Aorta (tissue), 5 donors: ENCODE measurements at regions not wholly inside any gene's neighbourhood (a gene's known extent, or its start where the extent isn't known, plus 50 kb on each side); places are given as distances from the start of the nearest gene placed in this dataset.

Experiments used
- ATAC-seq: fragments of 200-7000 bp; cut with Tn5 transposase; one replicate; pipeline ENCODE4 v1.9.1; 2022; ENCODE audit warnings: moderate library complexity; ENCODE audit not compliant: low FRiP score
- DNase-seq, 2 donors: peaks; one replicate each; pipeline ENCODE4 v3.0.0-alpha.2; 2020
- H3K27ac ChIP-seq, 2 donors: one replicate each; pipeline ENCODE4 v1.5.1; 2013; ENCODE audit warnings: low read length in 2 of 2, mild to moderate bottlenecking in 2 of 2, moderate library complexity in 2 of 2, control low read depth in 1 of 2, inconsistent platforms in 1 of 2, low read depth in 1 of 2
- H3K27me3 ChIP-seq, 2 donors: one replicate each; pipeline ENCODE4 v1.6.1; 2013; ENCODE audit warnings: control low read depth in 1 of 2, low read length in 1 of 2, mild to moderate bottlenecking in 1 of 2, moderate library complexity in 1 of 2; ENCODE audit not compliant: insufficient read depth in 2 of 2, control insufficient read depth in 1 of 2
- H3K36me3 ChIP-seq, 2 donors: one replicate each; pipeline ENCODE4 v1.6.1; 2013; ENCODE audit warnings: control low read depth in 1 of 2, low read length in 1 of 2, mild to moderate bottlenecking in 1 of 2; ENCODE audit not compliant: insufficient read depth in 2 of 2, control insufficient read depth in 1 of 2
- H3K4me1 ChIP-seq, 2 donors: one replicate each; pipeline ENCODE4 v1.6.1; 2013; ENCODE audit warnings: low read length in 2 of 2, control low read depth in 1 of 2, mild to moderate bottlenecking in 1 of 2, moderate library complexity in 1 of 2; ENCODE audit not compliant: insufficient read depth in 2 of 2, control insufficient read depth in 1 of 2
- H3K4me3 ChIP-seq, 2 donors: one replicate each; pipeline ENCODE4 v1.5.1; 2013; ENCODE audit warnings: low read length in 2 of 2, control low read depth in 1 of 2, mild to moderate bottlenecking in 1 of 2
- H3K9me3 ChIP-seq: one replicate; pipeline ENCODE4 v1.6.1; 2013; ENCODE audit warnings: mild to moderate bottlenecking, low read length; ENCODE audit not compliant: control insufficient read depth
- WGBS, 2 donors: extraction: QIAGEN DNeasy Blood & Tissue Kit; methylation state at CpG; one replicate each; pipeline ENCODE4 v1.1.7; 2013; 5-methylcytosine and 5-hydroxymethylcytosine counted together
- intact Hi-C, 2 donors: fragments of 100-400 bp; cut with DNase I; formaldehyde crosslinking; loops; one replicate each; pipeline versions ENCODE4 v1.14.2 to v1.15.0; 2022
- donor health status: healthy with polysubstance abuse.
- donor health status: Bipolar disorder and iron deficiency.
- donor health status: DM: no; HTN: no; CAD: no.
- donor health status: DM: no; HTN: no; CAD: no.
- donor health status: DM: yes; HTN: yes; CAD: no.

GRCh38 chr6:164000276-164000675, 585.8 kb downstream of the QKI start:
- 87 to 88% methylated on average over 4 of the region's 4 CpGs for WGBS, 2 donors
- no peaks in the 10 kb centered on the region for H3K36me3 ChIP-seq
- intact Hi-C loops = no loop called here
- H3K4me3 ChIP-seq = no peak overlapping the region
- H3K27me3 ChIP-seq = no peaks in the 10 kb centered on the region
- no peak overlapping the region for H3K27ac ChIP-seq
- H3K9me3 ChIP-seq = no peaks in the 10 kb centered on the region
- no peaks in the 10 kb centered on the region for H3K4me1 ChIP-seq
- ATAC-seq (no peak), DNase-seq (no peak)

- H3K27me3 ChIP-seq = no peaks in the 10 kb centered on the region
- H3K9me3 ChIP-seq = no peaks in the 10 kb centered on the region
- H3K4me3 ChIP-seq = no peak overlapping the region
- WGBS, 2 donors = 68 to 69% methylated on average over 10 of the region's 10 CpGs
- ATAC-seq (no peak), DNase-seq (no peak)
- intact Hi-C loops = no loop called here
- no peaks in the 10 kb centered on the region for H3K4me1 ChIP-seq
- no peak overlapping the region for H3K27ac ChIP-seq
- no peaks in the 10 kb centered on the region for H3K36me3 ChIP-seq
Observed at GRCh38 chr6:163999475-164000125, 585.1 kb downstream of the QKI start.

DNA sequence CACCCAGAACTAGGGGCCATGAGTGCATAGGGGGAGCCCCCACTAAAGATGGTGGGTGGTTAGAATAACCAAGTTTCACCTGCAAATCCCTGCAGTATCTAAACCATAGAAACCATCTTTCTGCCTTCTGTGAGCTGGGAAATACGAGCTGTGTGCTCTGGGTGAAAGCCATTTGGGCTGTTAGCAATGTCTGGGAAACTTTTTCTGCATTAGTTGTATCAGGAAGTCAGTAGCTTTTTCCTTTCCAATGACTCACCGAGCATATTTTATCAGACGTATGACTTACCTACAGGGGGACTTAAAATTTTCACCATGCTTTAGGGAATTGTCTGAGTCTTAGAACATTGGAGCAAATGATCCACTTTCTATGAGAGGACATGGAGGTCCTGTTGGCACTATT, 584.0 kb downstream of the QKI start:
- intact Hi-C loops = no loop called here
- no peak overlapping the region for H3K27ac ChIP-seq
- no peaks in the 10 kb centered on the region for H3K36me3 ChIP-seq
- no peaks in the 10 kb centered on the region for H3K9me3 ChIP-seq
- no peak overlapping the region for H3K4me3 ChIP-seq
- H3K27me3 ChIP-seq = no peaks in the 10 kb centered on the region
- no peaks in the 10 kb centered on the region for H3K4me1 ChIP-seq
- WGBS, 2 donors = 44 to 48% methylated on average over 3 of the region's 3 CpGs
- ATAC-seq = no peak
- DNase-seq = no peak

DNA sequence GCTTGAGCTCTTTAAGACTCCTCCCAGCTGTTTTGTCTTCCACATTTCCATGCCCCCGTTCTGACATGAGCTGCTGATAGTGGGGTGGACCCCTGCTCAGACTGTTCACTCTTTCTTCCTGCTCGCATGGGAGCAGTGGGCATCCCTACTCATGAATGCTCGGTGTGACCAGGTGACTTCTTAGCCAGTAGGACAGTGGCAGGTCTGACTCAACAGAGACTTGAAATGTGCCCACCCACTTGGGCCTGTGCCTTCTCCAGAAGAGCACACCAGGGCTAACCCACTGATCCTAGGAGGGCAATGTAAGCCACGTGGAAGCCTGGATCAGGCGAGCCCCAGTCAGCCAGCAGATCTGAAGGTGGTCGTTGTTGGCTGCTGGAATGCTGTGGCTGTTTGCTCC, 582.0 kb downstream of the QKI start:
- H3K36me3 ChIP-seq = no peaks in the 10 kb centered on the region
- 80 to 85% methylated on average over 6 of the region's 6 CpGs for WGBS, 2 donors
- intact Hi-C loops = no loop called here
- no peaks in the 10 kb centered on the region for H3K9me3 ChIP-seq
- H3K4me3 ChIP-seq = no peak overlapping the region
- no peaks in the 10 kb centered on the region for H3K4me1 ChIP-seq
- H3K27ac ChIP-seq = no peak overlapping the region
- no peak for ATAC-seq
- no peaks in the 10 kb centered on the region for H3K27me3 ChIP-seq
- no peak for DNase-seq

GRCh38 chr6:163994566-163994965, 580.0 kb downstream of the QKI start:
- 54 to 71% methylated on average over 5 of the region's 5 CpGs for WGBS, 2 donors
- no peaks in the 10 kb centered on the region for H3K4me1 ChIP-seq
- intact Hi-C loops = no loop called here

GRCh38 chr6:163992701-163993100, 578.2 kb downstream of the QKI start:
- no peak overlapping the region for H3K4me3 ChIP-seq
- no peaks in the 10 kb centered on the region for H3K4me1 ChIP-seq
- no peak overlapping the region for H3K27ac ChIP-seq
- H3K9me3 ChIP-seq = no peaks in the 10 kb centered on the region
- H3K36me3 ChIP-seq = no peaks in the 10 kb centered on the region
- no peak for ATAC-seq
- WGBS, 2 donors = 89 to 92% methylated on average over 6 of the region's 6 CpGs
- DNase-seq = no peak
- intact Hi-C loops = no loop called here
- H3K27me3 ChIP-seq = no peaks in the 10 kb centered on the region

More at GRCh38 chr6:163994566-163994965, 580.0 kb downstream of the QKI start:
- ATAC-seq (no peak), DNase-seq (no peak)
- no peaks in the 10 kb centered on the region for H3K27me3 ChIP-seq
- no peak overlapping the region for H3K27ac ChIP-seq
- H3K9me3 ChIP-seq = no peaks in the 10 kb centered on the region
- no peak overlapping the region for H3K4me3 ChIP-seq
- no peaks in the 10 kb centered on the region for H3K36me3 ChIP-seq

- Histone ChIP-seq H3K27me3 (no peaks in the 10 kb centered on the region), H3K27ac (no peak overlapping the region), H3K4me3 (no peak overlapping the region), H3K36me3 (no peaks in the 10 kb centered on the region), H3K4me1 (no peaks in the 10 kb centered on the region), H3K9me3 (no peaks in the 10 kb centered on the region)
- DNase-seq = no peak
- intact Hi-C loops = no loop called here
- no peak for ATAC-seq
Observed at GRCh38 chr6:163992056-163992455, 577.5 kb downstream of the QKI start.

DNA sequence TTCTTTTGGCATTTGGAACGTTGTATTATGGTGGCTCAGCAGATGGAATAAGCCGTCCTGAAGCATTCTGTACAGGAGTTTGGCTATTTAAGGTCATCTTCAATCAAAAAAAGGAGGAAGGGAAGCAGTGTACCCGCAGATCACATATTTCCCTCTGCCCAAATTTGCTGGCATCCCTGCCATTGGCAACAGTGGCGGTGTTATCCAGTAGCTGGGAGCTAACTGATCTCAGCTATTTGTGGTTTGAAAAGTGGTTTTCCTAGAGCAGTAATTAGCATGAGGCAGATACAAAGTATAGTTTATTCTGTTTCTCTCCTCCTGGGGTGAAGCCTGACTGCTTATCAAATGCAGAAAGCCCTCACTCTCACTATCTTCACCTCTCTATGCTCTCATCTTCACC, 576.8 kb downstream of the QKI start:
- H3K36me3 ChIP-seq = no peaks in the 10 kb centered on the region
- no peaks in the 10 kb centered on the region for H3K9me3 ChIP-seq
- H3K4me3 ChIP-seq = no peak overlapping the region
- ATAC-seq (no peak), DNase-seq (no peak)
- no peak overlapping the region for H3K27ac ChIP-seq
- intact Hi-C loops = no loop called here
- H3K4me1 ChIP-seq = no peaks in the 10 kb centered on the region
- no peaks in the 10 kb centered on the region for H3K27me3 ChIP-seq
- 78 to 82% methylated on average over 4 of the region's 4 CpGs for WGBS, 2 donors

GRCh38 chr6:163986313-163986712, 571.8 kb downstream of the QKI start:
- H3K36me3 ChIP-seq = no peaks in the 10 kb centered on the region
- DNase-seq = no peak
- no peak for ATAC-seq
- 81 to 82% methylated on average over 5 of the region's 5 CpGs for WGBS, 2 donors
- no peaks in the 10 kb centered on the region for H3K27me3 ChIP-seq
- no peak overlapping the region for H3K27ac ChIP-seq
- H3K4me1 ChIP-seq = no peaks in the 10 kb centered on the region
- intact Hi-C loops = no loop called here
- H3K4me3 ChIP-seq = no peak overlapping the region
- H3K9me3 ChIP-seq = no peaks in the 10 kb centered on the region
